LNCAP (cell line): ENCODE measurements at regions not wholly inside any gene's neighbourhood (a gene's known extent, or its start where the extent isn't known, plus 50 kb on each side); places are given as distances from the start of the nearest gene placed in this dataset.
A peak's percentile ranks its signal among the peaks of the same experiment; 100 is the strongest.

Experiments
- TF ChIP-seq, protein P1 (sequence below): fragments of 450-650 bp; IDR thresholded peaks from 2 replicates; pipeline ENCODE4 v1.5.1; 2017; ENCODE audit warnings: mild to moderate bottlenecking

- TF ChIP-seq, protein P1, sequence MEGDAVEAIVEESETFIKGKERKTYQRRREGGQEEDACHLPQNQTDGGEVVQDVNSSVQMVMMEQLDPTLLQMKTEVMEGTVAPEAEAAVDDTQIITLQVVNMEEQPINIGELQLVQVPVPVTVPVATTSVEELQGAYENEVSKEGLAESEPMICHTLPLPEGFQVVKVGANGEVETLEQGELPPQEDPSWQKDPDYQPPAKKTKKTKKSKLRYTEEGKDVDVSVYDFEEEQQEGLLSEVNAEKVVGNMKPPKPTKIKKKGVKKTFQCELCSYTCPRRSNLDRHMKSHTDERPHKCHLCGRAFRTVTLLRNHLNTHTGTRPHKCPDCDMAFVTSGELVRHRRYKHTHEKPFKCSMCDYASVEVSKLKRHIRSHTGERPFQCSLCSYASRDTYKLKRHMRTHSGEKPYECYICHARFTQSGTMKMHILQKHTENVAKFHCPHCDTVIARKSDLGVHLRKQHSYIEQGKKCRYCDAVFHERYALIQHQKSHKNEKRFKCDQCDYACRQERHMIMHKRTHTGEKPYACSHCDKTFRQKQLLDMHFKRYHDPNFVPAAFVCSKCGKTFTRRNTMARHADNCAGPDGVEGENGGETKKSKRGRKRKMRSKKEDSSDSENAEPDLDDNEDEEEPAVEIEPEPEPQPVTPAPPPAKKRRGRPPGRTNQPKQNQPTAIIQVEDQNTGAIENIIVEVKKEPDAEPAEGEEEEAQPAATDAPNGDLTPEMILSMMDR: no peak
These were observed 154.0 kb upstream of the ZNF92 start for GRCh38 chr7:65219623-65220022.

DNA sequence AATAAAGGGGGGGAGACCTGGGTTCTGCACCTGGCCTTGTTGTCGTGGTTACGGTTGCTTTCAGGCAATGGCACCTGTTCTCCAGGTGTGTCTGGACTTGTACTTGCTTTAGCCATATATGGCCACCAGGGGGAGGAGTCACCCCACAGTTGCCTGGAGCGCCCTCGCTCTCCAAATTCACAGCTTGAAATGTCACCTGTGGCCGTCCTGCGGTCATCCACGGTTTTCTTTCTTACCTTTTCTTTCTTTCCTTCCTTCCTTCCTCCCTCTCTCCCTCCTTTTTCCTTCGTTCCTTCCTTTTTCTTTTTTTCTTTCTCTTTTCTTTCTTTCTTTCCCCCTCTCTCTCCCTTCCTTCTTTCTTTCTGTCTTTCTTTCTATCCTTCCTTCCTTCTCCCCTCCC lies 157.2 kb upstream of the ZNF92 start:
- TF ChIP-seq, protein P1: peak; percentile 54
